ENCODE measurements at regions not wholly inside any gene's neighbourhood (a gene's known extent, or its start where the extent isn't known, plus 50 kb on each side); places are given as distances from the start of the nearest gene placed in this dataset.

GRCh38 chr10:130747356-130747755 is 564.2 kb downstream of the TCERG1L start:
- no peak for TF ChIP-seq CTCF (IDR thresholded peaks at IDR 0.05; ENCODE audit: low read length)
- TF ChIP-seq EZH2 (IDR thresholded peaks at IDR 0.05; ENCODE audit: borderline replicate concordance, low read length) = no peak
